ENCODE measurements at regions not wholly inside any gene's neighbourhood (a gene's known extent, or its start where the extent isn't known, plus 50 kb on each side); places are given as distances from the start of the nearest gene placed in this dataset.

- in situ Hi-C loops (cut with HindIII; ENCODE audit: low pct_ligation_motif_present, low sequenced_read_pairs): no loop called here
- peak; percentile 74 for DNase-seq
- H3K4me3 ChIP-seq (ENCODE audit: low read depth, low read length): no peak overlapping the region
- no peaks in the 10 kb centered on the region for H3K36me3 ChIP-seq (replicated peaks)
- no peak for TF ChIP-seq CTCF (IDR thresholded peaks at IDR 0.05; ENCODE audit: low read depth, low read length, missing control alignments)
- peak overlapping the region; percentile 63 for H3K27ac ChIP-seq
- no peaks in the 10 kb centered on the region for H3K27me3 ChIP-seq (replicated peaks)
These were observed 215.7 kb upstream of the CIBAR2 start for GRCh38 chr16:85327731-85328675.

GRCh38 chr16:85328676-85329058 lies 216.4 kb upstream of the CIBAR2 start:
- DNase-seq: no peak
- TF ChIP-seq CTCF (IDR thresholded peaks at IDR 0.05; ENCODE audit: low read depth, low read length, missing control alignments): no peak
- in situ Hi-C loops (cut with HindIII; ENCODE audit: low pct_ligation_motif_present, low sequenced_read_pairs): no loop called here
- H3K27me3 ChIP-seq (replicated peaks): no peaks in the 10 kb centered on the region
- no peaks in the 10 kb centered on the region for H3K36me3 ChIP-seq (replicated peaks)
- H3K27ac ChIP-seq: peak overlapping the region; percentile 63
- H3K4me3 ChIP-seq (ENCODE audit: low read depth, low read length): no peak overlapping the region

GRCh38 chr16:85329059-85329812 lies 217.0 kb upstream of the CIBAR2 start:
- Histone ChIP-seq H3K4me3 (ENCODE audit: low read depth, low read length) (no peak overlapping the region), H3K27ac (no peak overlapping the region), H3K27me3 (replicated peaks) (no peaks in the 10 kb centered on the region), H3K36me3 (replicated peaks) (no peaks in the 10 kb centered on the region)
- in situ Hi-C loops (cut with HindIII; ENCODE audit: low pct_ligation_motif_present, low sequenced_read_pairs): no loop called here
- no peak for TF ChIP-seq CTCF (IDR thresholded peaks at IDR 0.05; ENCODE audit: low read depth, low read length, missing control alignments)
- peak; percentile 54 for DNase-seq

- TF ChIP-seq CTCF (IDR thresholded peaks at IDR 0.05; ENCODE audit: low read depth, low read length, missing control alignments): no peak
- Histone ChIP-seq H3K36me3 (replicated peaks) (no peaks in the 10 kb centered on the region), H3K27ac (peak overlapping the region; percentile 41), H3K4me3 (ENCODE audit: low read depth, low read length) (no peak overlapping the region), H3K27me3 (replicated peaks) (no peaks in the 10 kb centered on the region)
- no peak for DNase-seq
- in situ Hi-C loops (cut with HindIII; ENCODE audit: low pct_ligation_motif_present, low sequenced_read_pairs): no loop called here
These were observed 217.9 kb upstream of the CIBAR2 start for GRCh38 chr16:85330006-85330693.

GRCh38 chr16:85330694-85331188 lies 218.5 kb upstream of the CIBAR2 start:
- Histone ChIP-seq H3K4me3 (ENCODE audit: low read depth, low read length) (no peak overlapping the region), H3K27ac (peak overlapping the region; percentile 41), H3K36me3 (replicated peaks) (no peaks in the 10 kb centered on the region), H3K27me3 (replicated peaks) (no peaks in the 10 kb centered on the region)
- in situ Hi-C loops (cut with HindIII; ENCODE audit: low pct_ligation_motif_present, low sequenced_read_pairs): no loop called here
- peak; percentile 72 for DNase-seq
- TF ChIP-seq CTCF (IDR thresholded peaks at IDR 0.05; ENCODE audit: low read depth, low read length, missing control alignments): peak; percentile 76
